Psoas muscle (tissue), 7 donors: ENCODE measurements at regions not wholly inside any gene's neighbourhood (a gene's known extent, or its start where the extent isn't known, plus 50 kb on each side); places are given as distances from the start of the nearest gene placed in this dataset.

Experiments used
- ATAC-seq, 4 donors: fragments of 200-7000 bp; cut with Tn5 transposase; one replicate each; pipeline ENCODE4 v1.9.1; 2020; ENCODE audit warnings: moderate library complexity in 3 of 4, mild to moderate bottlenecking in 2 of 4
- DNase-seq, 2 donors: peaks; one replicate each; pipeline ENCODE4 v3.0.0-alpha.2; 2020
- H3K27ac ChIP-seq: fragments of 200-600 bp; one replicate; pipeline ENCODE4 v1.8.0; 2022
- H3K27me3 ChIP-seq, 3 donors: fragments of 200-600 bp in 1 of 3; one replicate each; pipeline versions ENCODE4 v1.6.1 to v1.8.0; 2013 to 2022; ENCODE audit warnings: low read length in 2 of 3, mild to moderate bottlenecking in 2 of 3, moderate library complexity in 1 of 3; ENCODE audit not compliant: insufficient read depth in 3 of 3
- H3K36me3 ChIP-seq, 2 donors: fragments of 200-600 bp in 1 of 2; one replicate each; pipeline versions ENCODE4 v1.6.1 to v1.8.0; 2013 to 2022; ENCODE audit warnings: low read depth in 1 of 2, mild to moderate bottlenecking in 1 of 2, moderate library complexity in 1 of 2; ENCODE audit not compliant: insufficient read depth in 1 of 2
- H3K4me1 ChIP-seq: fragments of 200-600 bp; one replicate; pipeline ENCODE4 v1.8.0; 2022
- H3K4me3 ChIP-seq: fragments of 200-600 bp; one replicate; pipeline ENCODE4 v1.8.0; 2022; ENCODE audit warnings: mild to moderate bottlenecking
- H3K9me3 ChIP-seq: fragments of 200-600 bp; one replicate; pipeline ENCODE4 v1.8.0; 2022
- WGBS, 3 donors: extraction: QIAGEN DNeasy Blood & Tissue Kit; methylation state at CpG; one replicate each; pipeline versions ENCODE4 v1.1.6 to v1.1.7; 2013; 5-methylcytosine and 5-hydroxymethylcytosine counted together
- intact Hi-C, 2 donors: fragments of 100-400 bp; cut with DNase I; formaldehyde crosslinking; loops; one replicate each; pipeline versions ENCODE4 v1.11.0 to v1.14.2; 2022
- TF ChIP-seq, protein P1 (sequence below): fragments of 200-600 bp; IDR thresholded peaks from one replicate; pipeline ENCODE4 v1.8.0; 2022; ENCODE audit warnings: antibody characterized with exemption
- donor health status: healthy with polysubstance abuse.
- donor health status: DM: no; HTN: no; CAD: no; lungs with moderate emphysema.
- donor health status: Bipolar disorder and iron deficiency.
- donor health status: healthy.
- donor health status: DM: yes; HTN: yes; CAD: no.
- donor health status: DM: no; HTN: no; CAD: no.
- donor health status: DM: yes; HTN: yes; CAD: no.

DNA sequence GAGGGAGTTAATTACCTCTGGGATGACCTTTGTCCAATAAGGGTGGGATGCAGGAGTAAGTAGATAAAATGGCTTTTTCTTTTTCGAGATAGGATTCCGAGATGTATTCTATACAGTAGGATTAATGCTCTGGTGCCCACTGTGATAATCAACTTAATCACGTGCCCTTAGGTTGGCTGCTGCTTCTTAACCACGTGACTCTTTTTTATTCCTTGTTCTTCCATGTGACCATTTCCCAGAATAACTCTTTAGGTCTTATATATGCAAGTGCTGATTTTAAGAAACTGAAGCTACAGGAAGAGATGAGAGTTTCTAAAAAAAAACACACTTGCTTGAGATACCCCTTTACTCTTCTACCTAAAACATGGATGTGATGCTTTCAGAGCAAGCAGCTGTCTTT is 1628.9 kb downstream of the PCDH7 start:
- WGBS, 3 donors = 81 to 86% (median 86%) methylated on average over 4 of the region's 4 CpGs
- H3K4me1 ChIP-seq = no peaks in the 10 kb centered on the region
- TF ChIP-seq, protein P1, sequence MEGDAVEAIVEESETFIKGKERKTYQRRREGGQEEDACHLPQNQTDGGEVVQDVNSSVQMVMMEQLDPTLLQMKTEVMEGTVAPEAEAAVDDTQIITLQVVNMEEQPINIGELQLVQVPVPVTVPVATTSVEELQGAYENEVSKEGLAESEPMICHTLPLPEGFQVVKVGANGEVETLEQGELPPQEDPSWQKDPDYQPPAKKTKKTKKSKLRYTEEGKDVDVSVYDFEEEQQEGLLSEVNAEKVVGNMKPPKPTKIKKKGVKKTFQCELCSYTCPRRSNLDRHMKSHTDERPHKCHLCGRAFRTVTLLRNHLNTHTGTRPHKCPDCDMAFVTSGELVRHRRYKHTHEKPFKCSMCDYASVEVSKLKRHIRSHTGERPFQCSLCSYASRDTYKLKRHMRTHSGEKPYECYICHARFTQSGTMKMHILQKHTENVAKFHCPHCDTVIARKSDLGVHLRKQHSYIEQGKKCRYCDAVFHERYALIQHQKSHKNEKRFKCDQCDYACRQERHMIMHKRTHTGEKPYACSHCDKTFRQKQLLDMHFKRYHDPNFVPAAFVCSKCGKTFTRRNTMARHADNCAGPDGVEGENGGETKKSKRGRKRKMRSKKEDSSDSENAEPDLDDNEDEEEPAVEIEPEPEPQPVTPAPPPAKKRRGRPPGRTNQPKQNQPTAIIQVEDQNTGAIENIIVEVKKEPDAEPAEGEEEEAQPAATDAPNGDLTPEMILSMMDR = no peak
- DNase-seq (no peak), ATAC-seq (no peak)
- no peak overlapping the region for H3K4me3 ChIP-seq
- H3K9me3 ChIP-seq = no peaks in the 10 kb centered on the region
- no peak overlapping the region for H3K27ac ChIP-seq
- H3K36me3 ChIP-seq = no peaks in the 10 kb centered on the region
- no peaks in the 10 kb centered on the region for H3K27me3 ChIP-seq
- intact Hi-C loops = no loop called here

DNA sequence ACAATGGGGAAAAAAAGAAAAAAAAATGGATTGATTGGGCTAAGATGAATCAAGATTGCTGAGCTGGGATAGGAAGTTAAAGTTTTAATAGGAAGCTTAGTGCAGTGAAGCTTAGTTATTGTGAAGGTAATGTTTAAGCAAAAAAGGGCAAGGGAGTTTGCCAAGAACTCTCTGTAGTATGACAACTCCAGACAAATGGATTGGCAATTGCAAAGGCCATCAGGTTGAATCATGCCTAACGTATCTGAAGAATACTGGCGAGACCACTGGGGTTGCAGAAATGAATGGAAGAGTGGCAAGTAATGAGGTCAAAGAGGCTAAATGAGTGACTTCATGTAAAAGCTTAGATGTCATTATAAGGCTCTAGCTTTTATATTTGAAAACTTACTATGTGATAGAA is 1654.0 kb downstream of the PCDH7 start:
- H3K4me3 ChIP-seq = no peak overlapping the region

DNA sequence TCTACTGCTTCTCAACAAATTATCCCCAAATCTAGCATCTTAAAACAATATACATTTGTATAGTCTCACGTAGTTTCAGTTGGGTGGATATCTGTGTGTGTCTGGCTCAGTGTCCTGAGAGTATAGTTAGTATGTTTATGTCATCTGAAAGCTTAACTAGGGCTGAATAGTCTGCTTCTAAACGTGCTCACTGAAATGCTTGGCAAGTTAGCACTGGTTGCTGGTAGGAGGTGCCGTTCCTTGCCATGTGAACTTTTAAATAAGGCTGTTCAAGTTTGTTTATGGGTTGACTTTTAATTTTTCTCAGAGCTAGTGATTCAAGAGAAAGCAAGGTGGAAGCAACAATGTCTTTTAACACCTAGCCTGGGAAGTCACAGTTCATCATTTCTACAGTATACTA is 1673.6 kb downstream of the PCDH7 start:
- Histone ChIP-seq H3K27ac (no peak overlapping the region), H3K27me3 (no peaks in the 10 kb centered on the region), H3K36me3 (no peaks in the 10 kb centered on the region), H3K4me1 (no peaks in the 10 kb centered on the region), H3K4me3 (no peak overlapping the region), H3K9me3 (no peaks in the 10 kb centered on the region)
- ATAC-seq (no peak), DNase-seq (no peak)
- TF ChIP-seq, protein P1 = no peak
- WGBS, 3 donors = 32 to 41% (median 40%) methylated on average over 3 of the region's 3 CpGs
- intact Hi-C loops = no loop called here

More for the DNA sequence above, 1654.0 kb downstream of the PCDH7 start:
- Histone ChIP-seq H3K27ac (no peak overlapping the region), H3K27me3 (no peaks in the 10 kb centered on the region), H3K4me1 (no peaks in the 10 kb centered on the region), H3K36me3 (no peaks in the 10 kb centered on the region), H3K9me3 (no peaks in the 10 kb centered on the region)
- TF ChIP-seq, protein P1 = no peak
- ATAC-seq (no peak), DNase-seq (no peak)
- 81 to 87% (median 83%) methylated on average over 2 of the region's 2 CpGs for WGBS, 3 donors
- intact Hi-C loops = no loop called here

DNA sequence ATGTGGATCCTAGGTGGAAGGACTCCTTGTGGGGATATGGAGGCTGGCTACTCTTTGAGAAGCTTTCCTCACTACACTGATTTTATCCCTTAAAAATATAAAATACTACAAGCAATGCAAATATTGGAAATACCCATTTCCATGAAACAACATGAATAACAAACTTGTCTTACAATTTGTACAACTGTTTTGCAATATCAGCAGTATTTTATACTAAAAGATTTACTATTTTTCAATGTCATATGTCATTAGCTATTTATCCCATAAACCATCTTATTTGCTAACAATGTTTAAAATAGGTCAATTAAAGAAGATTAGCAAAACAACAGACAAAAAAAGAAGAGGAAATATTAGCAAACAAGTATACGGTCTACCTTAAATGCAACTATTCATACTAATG is 1674.1 kb downstream of the PCDH7 start:
- Histone ChIP-seq H3K4me3 (no peak overlapping the region), H3K9me3 (no peaks in the 10 kb centered on the region), H3K4me1 (no peaks in the 10 kb centered on the region), H3K27me3 (no peaks in the 10 kb centered on the region), H3K36me3 (no peaks in the 10 kb centered on the region), H3K27ac (no peak overlapping the region)
- intact Hi-C loops = no loop called here
- WGBS, 3 donors = 90 to 98% (median 92%) methylated on average over 1 of the region's 1 CpG
- ATAC-seq (no peak), DNase-seq (no peak)
- TF ChIP-seq, protein P1 = no peak

DNA sequence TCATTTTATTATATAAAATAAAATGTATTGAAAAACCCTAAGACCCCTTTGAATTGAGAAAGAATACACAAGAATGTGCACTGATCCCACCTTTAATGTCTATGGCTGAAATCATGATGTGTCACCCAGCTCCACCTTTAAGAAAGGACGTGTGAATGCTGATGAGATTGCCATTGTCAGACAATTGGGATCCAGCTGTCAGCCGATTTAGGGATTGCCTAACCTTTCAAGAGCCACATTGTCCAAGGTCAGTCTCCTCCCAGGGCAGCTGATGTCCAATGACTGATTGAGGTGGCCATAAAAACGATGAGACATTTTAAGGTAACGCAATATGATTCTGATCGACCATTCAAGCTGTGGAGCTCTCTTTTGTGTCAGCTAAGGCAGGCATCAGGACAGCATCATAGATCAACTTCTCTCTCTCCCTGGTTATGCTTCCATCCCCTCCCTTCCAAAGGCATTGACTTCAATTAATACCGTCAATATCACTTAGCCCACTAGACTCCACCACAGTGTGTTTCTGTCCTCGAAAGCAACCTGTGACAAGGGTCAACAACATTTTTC is 1676.4 kb downstream of the PCDH7 start:
- no peaks in the 10 kb centered on the region for H3K4me1 ChIP-seq
- 68 to 82% (median 78%) methylated on average over 7 of the region's 7 CpGs for WGBS, 3 donors

More for the DNA sequence above, 1676.4 kb downstream of the PCDH7 start:
- H3K27ac ChIP-seq = no peak overlapping the region
- no peaks in the 10 kb centered on the region for H3K27me3 ChIP-seq
- ATAC-seq (no peak), DNase-seq (no peak)
- intact Hi-C loops = no loop called here
- TF ChIP-seq, protein P1 = no peak
- no peaks in the 10 kb centered on the region for H3K36me3 ChIP-seq
- H3K4me3 ChIP-seq = no peak overlapping the region
- no peaks in the 10 kb centered on the region for H3K9me3 ChIP-seq
